Fibroblast of the conjunctiva (primary cell): ENCODE measurements at regions not wholly inside any gene's neighbourhood (a gene's known extent, or its start where the extent isn't known, plus 50 kb on each side); places are given as distances from the start of the nearest gene placed in this dataset.
"Not testable (repeated sequence)": the region's sequence is repeated elsewhere in the genome, so short reads cannot be mapped to it uniquely, and the experiment has no call there.

ENCODE experiments used
- DNase-seq: peaks from one replicate; pipeline ENCODE4 v3.0.0-alpha.2; 2010; ENCODE audit warnings: low read depth

- no peak for DNase-seq
These were observed 54.8 kb downstream of the OTUD1 start for GRCh38 chr10:23493711-23494110.

DNA sequence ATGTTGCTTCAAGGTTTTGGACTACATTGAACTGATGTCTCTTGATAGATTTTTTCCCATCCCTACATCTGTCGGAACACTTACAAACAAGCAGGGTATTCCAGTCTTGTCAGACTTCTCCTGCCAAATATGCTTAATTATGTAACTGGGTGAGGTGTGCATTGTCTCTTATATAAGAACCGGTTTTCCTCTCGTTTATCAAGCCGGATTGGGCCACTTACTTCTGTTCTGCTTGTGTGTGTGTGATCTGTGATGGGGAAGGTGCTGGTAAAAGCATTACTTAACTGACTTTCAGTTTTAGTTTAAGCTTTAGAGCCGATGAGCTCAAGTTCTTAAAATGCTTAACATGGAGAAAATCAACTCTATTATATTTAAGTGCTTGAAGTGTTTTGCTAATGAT lies 57.9 kb downstream of the OTUD1 start:
- no peak for DNase-seq

DNA sequence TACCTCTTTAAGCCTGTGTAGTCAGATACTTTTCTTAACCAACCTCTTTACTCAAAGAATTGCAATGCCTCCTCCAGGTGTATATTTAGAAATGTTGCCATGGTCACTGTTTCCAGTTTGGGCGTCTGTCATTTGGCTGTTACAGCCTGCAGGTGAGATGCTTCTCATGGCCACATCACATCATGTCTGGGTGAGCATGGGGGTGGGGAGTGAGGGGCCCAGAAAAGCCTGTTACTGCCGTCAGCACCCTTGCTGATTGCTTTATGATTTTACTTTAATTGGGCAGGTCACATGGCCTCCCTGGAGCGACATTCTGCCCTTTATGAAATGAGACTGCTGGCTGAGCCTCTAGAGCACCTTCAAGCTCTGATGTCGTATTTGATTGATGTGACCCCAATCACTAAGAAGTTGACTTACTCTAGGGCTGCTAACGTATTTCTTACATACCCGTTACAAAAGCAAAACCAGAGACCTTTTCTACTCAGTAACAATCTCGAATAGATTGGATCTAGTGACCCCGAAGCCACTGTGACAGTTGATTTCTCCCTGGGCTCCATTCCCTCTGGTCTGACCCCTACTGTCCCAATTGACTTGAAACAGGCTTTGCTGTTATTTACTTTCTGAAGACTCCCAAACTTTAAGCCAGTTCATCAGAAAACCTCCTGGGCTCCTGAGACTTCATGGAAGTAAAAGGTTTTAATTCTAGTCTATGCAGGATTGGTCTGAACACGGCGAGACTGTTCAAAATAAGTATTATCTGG lies 60.7 kb downstream of the OTUD1 start:
- no peak for DNase-seq

DNA sequence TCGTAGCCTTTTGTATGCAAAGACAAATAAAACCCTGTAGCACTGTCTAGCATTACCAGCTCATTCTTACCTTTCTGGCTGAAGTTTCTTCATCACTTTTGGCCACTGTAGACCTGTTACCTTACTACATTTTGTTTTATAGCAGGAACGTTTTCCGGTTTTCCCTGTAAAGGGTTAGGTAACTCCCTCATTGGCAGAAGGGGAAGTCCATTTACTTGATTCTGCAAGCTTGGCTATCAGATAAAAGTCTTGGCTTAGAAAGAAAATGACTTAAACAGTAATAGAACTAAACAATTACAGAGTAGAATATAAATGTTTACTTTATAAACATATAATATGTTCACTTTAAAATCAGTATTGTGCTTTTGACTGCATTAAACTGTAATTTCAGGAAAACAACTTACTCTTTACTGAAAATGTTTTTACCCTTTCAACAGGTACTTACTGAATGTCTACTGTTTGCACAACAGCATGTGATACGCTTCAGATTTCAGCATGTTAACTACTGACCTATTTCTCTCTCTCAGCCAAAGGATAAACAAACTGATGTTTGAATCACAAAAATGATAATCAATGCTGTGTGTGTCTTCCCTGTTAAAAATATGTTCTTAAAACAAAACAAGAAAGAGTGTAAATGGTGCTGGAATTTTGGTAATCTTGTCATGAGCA lies 67.1 kb downstream of the OTUD1 start:
- DNase-seq = no peak

- peak; percentile 65 for DNase-seq
These were observed 73.6 kb downstream of the OTUD1 start for GRCh38 chr10:23512355-23513058.

- DNase-seq = not testable (repeated sequence)
These were observed 74.7 kb downstream of the OTUD1 start for GRCh38 chr10:23513621-23514020.

GRCh38 chr10:23514321-23514720 lies 75.4 kb downstream of the OTUD1 start:
- DNase-seq = no peak

DNA sequence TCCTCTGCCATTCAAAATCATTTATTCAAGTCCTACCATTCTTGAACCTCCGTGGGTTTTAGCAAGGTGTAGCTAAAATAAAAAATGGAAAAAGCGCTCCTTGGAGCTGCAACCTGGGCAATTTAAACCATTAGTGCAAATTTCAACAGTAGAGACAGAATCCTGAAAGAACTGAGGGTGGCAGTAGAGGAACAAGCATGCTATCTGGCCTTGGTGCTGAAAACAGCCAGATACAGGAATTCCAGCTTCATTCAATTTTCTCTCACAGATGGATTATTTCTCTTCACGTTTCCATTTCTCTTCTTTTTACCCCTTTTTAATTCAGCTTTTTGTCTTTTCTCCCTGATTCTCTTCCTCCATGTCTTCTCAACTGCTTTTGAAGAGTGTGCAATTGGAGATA lies 77.7 kb downstream of the OTUD1 start:
- DNase-seq = peak; percentile 0

DNA sequence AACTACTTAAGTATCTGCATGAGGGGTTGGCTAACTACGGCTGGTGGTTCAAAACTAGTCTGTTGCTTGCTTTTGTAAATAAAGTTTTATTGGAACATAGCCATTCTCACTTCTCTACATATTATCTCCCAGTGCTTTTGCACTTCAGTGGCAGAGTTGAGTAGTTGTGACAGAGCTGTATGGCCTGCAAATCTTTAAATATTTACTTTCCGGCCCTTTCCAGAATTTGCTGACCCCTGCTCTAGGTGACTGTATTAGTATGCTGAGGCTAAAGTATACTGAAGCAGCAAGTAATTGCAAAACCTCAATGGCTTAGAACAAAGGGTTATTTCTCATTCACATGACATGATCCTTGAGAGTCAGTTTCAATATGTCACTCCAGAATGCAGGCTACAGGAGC lies 78.3 kb downstream of the OTUD1 start:
- DNase-seq = no peak

DNA sequence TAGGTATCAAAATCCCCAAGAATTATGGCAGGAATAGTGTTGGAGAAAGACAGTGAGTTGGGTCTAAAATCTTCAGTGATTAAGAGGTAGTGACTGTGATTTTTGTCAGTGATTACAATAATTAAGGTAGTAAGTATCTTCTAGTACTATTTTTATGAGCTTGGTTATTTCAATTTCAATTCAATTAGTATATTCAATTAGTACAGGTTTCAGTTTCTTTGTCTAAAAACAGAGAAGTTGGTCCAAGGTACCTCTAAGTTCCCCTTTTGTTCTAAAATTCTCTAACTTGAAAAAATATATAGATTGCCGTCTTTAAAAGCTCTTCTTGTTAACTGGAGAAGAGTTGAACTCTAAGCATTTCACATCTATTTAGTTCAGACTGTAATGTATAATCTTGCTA lies 82.9 kb downstream of the OTUD1 start:
- no peak for DNase-seq

- DNase-seq = no peak
These were observed 83.5 kb downstream of the OTUD1 start for GRCh38 chr10:23522345-23522744.

DNA sequence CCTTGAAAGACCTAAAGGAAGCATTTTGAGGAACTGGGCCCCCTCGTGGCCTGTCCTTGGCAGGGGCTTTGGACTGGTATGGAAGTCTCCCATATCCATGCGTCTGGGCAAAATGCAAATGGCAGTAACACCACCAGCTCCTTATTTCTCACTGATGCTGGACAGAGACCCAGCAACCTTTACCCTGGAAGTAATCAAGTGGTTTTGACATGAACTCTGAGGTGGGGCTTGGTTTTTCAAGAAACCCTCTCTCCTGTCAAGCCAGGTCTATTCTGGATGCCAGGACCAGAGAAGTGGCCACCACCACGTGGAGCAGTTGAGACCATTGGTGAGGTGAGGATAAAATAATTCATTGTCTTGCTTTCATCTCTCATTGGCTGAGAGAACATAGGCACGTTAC lies 84.4 kb downstream of the OTUD1 start:
- DNase-seq = no peak

DNA sequence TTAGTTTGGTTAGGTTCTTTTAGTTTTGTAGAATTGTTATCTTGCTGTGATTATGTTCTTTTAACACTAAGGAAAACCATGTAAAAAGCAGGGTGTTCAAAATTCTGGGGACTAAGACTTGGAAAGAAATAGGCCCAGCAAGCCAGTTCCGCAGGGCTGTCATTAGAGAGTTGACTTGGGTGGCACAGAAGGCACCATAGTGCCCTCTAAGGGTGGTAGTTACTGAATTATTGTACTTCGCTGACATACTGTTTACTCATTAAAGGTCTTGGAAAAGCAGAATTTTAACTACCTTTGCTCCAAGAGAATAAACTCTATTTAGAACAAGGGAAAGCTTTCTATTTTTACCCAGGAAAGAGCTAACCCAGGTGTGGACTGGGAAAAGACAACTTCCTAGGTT lies 86.5 kb downstream of the OTUD1 start:
- no peak for DNase-seq

GRCh38 chr10:23528419-23528818 lies 89.5 kb downstream of the OTUD1 start:
- DNase-seq = no peak

DNA sequence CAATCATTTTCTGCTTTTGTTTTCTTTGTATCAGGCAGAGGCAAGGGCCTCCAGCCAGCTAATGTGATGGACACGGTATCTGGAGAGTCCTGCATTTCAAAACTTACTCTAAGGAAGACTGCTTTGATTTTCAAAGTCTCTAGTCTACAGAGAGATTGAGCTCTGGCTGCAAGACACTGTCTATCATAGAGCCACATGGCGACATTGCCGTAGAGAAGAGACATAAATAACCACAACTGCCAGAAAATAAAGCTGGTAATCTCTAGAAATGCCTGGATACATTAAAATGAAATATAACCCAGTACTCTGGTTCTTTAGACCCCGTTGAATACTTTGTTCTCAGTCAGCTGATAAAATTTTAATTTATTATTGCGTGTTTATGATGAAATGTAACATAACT lies 90.8 kb downstream of the OTUD1 start:
- no peak for DNase-seq

DNA sequence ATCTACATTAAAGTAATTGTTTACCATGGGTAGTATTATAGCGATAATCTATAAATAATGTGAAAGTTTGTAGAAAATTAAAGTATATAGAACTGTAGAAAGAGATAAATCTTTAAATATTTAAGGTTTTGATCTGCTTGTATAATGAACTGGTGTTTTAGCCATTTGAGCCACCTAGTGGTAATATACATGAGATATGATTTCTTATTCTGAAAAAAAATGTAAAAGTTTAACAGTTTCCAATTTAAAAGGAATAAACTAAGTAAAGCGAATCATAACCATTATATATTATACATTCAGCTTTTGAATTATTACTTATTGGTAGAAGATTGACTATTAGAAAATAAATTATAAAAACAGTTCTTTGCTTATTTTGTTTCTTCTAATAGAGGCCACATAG lies 91.2 kb downstream of the OTUD1 start:
- DNase-seq = peak; percentile 12

- DNase-seq = no peak
These were observed 94.3 kb downstream of the OTUD1 start for GRCh38 chr10:23533212-23533611.

GRCh38 chr10:23534326-23534725 lies 95.5 kb downstream of the OTUD1 start:
- no peak for DNase-seq

- no peak for DNase-seq
These were observed 95.9 kb downstream of the OTUD1 start for GRCh38 chr10:23534761-23535160.

DNA sequence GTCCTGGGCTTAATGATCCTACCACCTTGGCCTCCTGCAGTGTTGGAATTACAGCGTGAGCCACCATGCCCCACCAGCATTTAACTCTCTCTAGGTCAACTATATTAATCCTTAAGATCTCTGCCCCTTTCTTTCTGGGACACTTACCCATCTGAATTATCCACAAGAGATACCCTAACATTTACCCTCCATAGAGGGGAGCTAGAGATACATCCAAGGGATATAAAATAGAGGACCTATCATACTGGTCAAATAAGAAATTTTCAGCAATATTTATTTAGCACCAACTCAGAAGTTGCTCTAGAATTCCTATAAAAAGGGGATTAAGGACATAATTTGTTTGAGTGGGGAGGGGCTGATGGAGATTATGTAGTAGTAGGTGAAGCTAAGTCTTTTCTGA lies 96.5 kb downstream of the OTUD1 start:
- DNase-seq = no peak

GRCh38 chr10:23538968-23539367 lies 100.1 kb downstream of the OTUD1 start:
- DNase-seq = no peak

- no peak for DNase-seq
These were observed 101.6 kb downstream of the OTUD1 start for GRCh38 chr10:23540401-23541030.
